HFF-Myc (cell line): ENCODE measurements at regions not wholly inside any gene's neighbourhood (a gene's known extent, or its start where the extent isn't known, plus 50 kb on each side); places are given as distances from the start of the nearest gene placed in this dataset.
"Not testable (repeated sequence)": the region's sequence is repeated elsewhere in the genome, so short reads cannot be mapped to it uniquely, and the experiment has no call there.

Source experiments
- DNase-seq: peaks from one replicate; pipeline ENCODE4 v3.0.0-alpha.2; 2011; ENCODE audit warnings: low read depth; ENCODE audit errors: extremely low read depth
- H3K4me3 ChIP-seq: replicated peaks from 2 replicates; pipeline ENCODE4 v1.5.1; 2011; ENCODE audit warnings: low read depth, mild to moderate bottlenecking, control low read depth, low read length
- TF ChIP-seq, protein P1 (sequence below): IDR thresholded peaks from 2 replicates; pipeline ENCODE4 v1.5.1; 2012; ENCODE audit warnings: mild to moderate bottlenecking, low read depth, low read length, control low read depth; ENCODE audit errors: missing control alignments

GRCh38 chr18:30683836-30684235 is 358.7 kb downstream of the DSC3 start:
- TF ChIP-seq, protein P1, sequence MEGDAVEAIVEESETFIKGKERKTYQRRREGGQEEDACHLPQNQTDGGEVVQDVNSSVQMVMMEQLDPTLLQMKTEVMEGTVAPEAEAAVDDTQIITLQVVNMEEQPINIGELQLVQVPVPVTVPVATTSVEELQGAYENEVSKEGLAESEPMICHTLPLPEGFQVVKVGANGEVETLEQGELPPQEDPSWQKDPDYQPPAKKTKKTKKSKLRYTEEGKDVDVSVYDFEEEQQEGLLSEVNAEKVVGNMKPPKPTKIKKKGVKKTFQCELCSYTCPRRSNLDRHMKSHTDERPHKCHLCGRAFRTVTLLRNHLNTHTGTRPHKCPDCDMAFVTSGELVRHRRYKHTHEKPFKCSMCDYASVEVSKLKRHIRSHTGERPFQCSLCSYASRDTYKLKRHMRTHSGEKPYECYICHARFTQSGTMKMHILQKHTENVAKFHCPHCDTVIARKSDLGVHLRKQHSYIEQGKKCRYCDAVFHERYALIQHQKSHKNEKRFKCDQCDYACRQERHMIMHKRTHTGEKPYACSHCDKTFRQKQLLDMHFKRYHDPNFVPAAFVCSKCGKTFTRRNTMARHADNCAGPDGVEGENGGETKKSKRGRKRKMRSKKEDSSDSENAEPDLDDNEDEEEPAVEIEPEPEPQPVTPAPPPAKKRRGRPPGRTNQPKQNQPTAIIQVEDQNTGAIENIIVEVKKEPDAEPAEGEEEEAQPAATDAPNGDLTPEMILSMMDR: no peak
- no peak for DNase-seq
- H3K4me3 ChIP-seq: no peak overlapping the region

GRCh38 chr18:30682672-30683071 is 359.9 kb downstream of the DSC3 start:
- TF ChIP-seq, protein P1: no peak
- no peak overlapping the region for H3K4me3 ChIP-seq
- DNase-seq: no peak

GRCh38 chr18:30679285-30679930 is 363.1 kb downstream of the DSC3 start:
- DNase-seq: no peak
- TF ChIP-seq, protein P1: no peak
- H3K4me3 ChIP-seq: no peak overlapping the region

- DNase-seq, H3K4me3 ChIP-seq: not testable (repeated sequence)
Measured at GRCh38 chr18:30677813-30678212, 364.7 kb downstream of the DSC3 start.

- TF ChIP-seq, protein P1: no peak
- no peak overlapping the region for H3K4me3 ChIP-seq
- DNase-seq: no peak
Measured at GRCh38 chr18:30676053-30676480, 366.5 kb downstream of the DSC3 start.

- H3K4me3 ChIP-seq: no peak overlapping the region
- DNase-seq: no peak
- TF ChIP-seq, protein P1: no peak
Measured at GRCh38 chr18:30675493-30675892, 367.0 kb downstream of the DSC3 start.

GRCh38 chr18:30675072-30675471 is 367.5 kb downstream of the DSC3 start:
- H3K4me3 ChIP-seq: no peak overlapping the region
- no peak for DNase-seq
- TF ChIP-seq, protein P1: no peak
